ENCODE measurements at regions not wholly inside any gene's neighbourhood (a gene's known extent, or its start where the extent isn't known, plus 50 kb on each side); places are given as distances from the start of the nearest gene placed in this dataset.

DNA sequence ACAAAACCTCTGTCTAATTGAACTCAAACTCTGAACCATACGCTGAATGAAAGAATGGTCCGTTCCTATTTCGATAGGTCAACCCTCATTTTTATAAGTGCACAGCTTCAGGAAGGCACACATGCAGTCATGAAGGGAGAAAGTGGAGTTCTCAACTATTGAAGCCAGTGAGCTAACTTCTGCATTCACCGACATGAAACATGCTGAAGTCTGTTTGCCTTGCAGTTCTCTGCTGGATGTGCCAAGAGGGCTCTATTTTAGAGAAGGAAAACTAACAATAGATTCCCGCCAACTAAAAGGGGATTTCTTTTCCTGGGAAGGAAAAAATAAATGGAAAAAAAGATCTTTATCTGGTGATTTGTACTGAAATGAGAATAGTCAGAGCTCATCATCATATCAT lies 191.0 kb upstream of the PLEKHG7 start:
- TF ChIP-seq, protein P1, sequence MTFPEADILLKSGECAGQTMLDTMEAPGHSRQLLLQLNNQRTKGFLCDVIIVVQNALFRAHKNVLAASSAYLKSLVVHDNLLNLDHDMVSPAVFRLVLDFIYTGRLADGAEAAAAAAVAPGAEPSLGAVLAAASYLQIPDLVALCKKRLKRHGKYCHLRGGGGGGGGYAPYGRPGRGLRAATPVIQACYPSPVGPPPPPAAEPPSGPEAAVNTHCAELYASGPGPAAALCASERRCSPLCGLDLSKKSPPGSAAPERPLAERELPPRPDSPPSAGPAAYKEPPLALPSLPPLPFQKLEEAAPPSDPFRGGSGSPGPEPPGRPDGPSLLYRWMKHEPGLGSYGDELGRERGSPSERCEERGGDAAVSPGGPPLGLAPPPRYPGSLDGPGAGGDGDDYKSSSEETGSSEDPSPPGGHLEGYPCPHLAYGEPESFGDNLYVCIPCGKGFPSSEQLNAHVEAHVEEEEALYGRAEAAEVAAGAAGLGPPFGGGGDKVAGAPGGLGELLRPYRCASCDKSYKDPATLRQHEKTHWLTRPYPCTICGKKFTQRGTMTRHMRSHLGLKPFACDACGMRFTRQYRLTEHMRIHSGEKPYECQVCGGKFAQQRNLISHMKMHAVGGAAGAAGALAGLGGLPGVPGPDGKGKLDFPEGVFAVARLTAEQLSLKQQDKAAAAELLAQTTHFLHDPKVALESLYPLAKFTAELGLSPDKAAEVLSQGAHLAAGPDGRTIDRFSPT (tag by site-specific recombination; IDR thresholded peaks at IDR 0.05): no peak
- TF ChIP-seq ZNF133 (tag by site-specific recombination; IDR thresholded peaks at IDR 0.05): no peak
- TF ChIP-seq ZEB2 (tag by site-specific recombination; IDR thresholded peaks at IDR 0.05): no peak
- no peak for TF ChIP-seq ZNF529 (tag by site-specific recombination; IDR thresholded peaks at IDR 0.05; ENCODE audit: insufficient replicate concordance)
- no peak for TF ChIP-seq KLF9 (tag by site-specific recombination; IDR thresholded peaks at IDR 0.05; ENCODE audit: low read depth)
- TF ChIP-seq ZNF112 (tag by site-specific recombination; IDR thresholded peaks at IDR 0.05): no peak
- TF ChIP-seq ZNF416 (tag by site-specific recombination; IDR thresholded peaks at IDR 0.05): no peak
- no peak for TF ChIP-seq ZNF24 (tag by site-specific recombination; IDR thresholded peaks at IDR 0.05)
- POLR2A ChIA-PET: no interaction called here
- Histone ChIP-seq H3K4me1 (ENCODE audit: control insufficient read depth, insufficient read depth, low read length) (no peaks in the 10 kb centered on the region), H3K9me3 (ENCODE audit: control insufficient read depth, insufficient read depth, low read depth, low read length) (no peaks in the 10 kb centered on the region), H3K36me3 (ENCODE audit: control insufficient read depth in 2 of 2, insufficient read depth in 1 of 2, low read length in 2 of 2) (no peaks in the 10 kb centered on the region), H3K27ac (ENCODE audit: extremely low read depth, low read depth, low read length) (no peak overlapping the region), H3K4me3 (ENCODE audit: low read depth, low read length) (no peak overlapping the region)
- CTCF ChIA-PET: interaction anchor here (0.9 kb wide), 1 partner anchor 57 kb away, joined by 3 read pairs; no protein-coding TSS in a partner anchor

DNA sequence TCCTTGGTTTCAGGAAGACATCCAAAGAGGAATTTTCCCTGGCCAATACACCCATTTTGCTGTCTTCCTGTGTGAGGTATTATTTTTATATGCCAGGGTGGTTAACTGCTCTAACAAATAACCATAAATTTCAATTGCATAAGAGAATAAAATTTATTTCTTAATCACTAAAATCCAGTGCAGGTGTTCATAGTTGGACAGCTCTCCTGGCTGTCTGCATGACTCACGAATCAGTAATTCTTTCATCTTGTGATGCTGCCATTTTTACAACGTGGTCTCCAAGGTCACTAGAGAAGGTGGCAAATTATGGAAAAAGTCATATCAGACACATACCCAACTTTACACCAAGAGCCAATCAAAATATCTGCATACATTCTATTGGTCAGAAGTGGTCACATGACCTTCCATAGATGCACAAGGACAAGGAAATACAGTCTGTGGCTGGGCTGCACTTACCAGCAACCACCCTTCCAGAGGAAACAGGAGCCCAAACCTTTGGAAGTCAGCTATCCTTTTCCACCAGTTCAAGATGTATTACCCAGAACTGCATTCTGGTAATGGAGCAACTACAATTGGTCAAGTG lies 193.5 kb upstream of the PLEKHG7 start:
- H3K36me3 ChIP-seq (ENCODE audit: control insufficient read depth in 2 of 2, insufficient read depth in 1 of 2, low read length in 2 of 2): no peaks in the 10 kb centered on the region
- no peaks in the 10 kb centered on the region for H3K4me1 ChIP-seq (ENCODE audit: control insufficient read depth, insufficient read depth, low read length)
- ChIA-PET POLR2A (no interaction called here), CTCF (no interaction called here)
- H3K4me3 ChIP-seq (ENCODE audit: low read depth, low read length): no peak overlapping the region
- H3K27ac ChIP-seq (ENCODE audit: extremely low read depth, low read depth, low read length): no peak overlapping the region
- no peaks in the 10 kb centered on the region for H3K9me3 ChIP-seq (ENCODE audit: control insufficient read depth, insufficient read depth, low read depth, low read length)
- TF ChIP-seq TCF7L2 (IDR thresholded peaks at IDR 0.05; ENCODE audit: borderline replicate concordance, low read depth, low read length) (no peak), ZBTB7A (tag by site-specific recombination; IDR thresholded peaks at IDR 0.05; ENCODE audit: low read depth) (no peak), ZEB2 (tag by site-specific recombination; IDR thresholded peaks at IDR 0.05) (no peak), ZNF792 (tag by site-specific recombination; IDR thresholded peaks at IDR 0.05) (no peak), ZSCAN16 (tag by site-specific recombination; IDR thresholded peaks at IDR 0.05) (no peak), ZFP37 (tag by site-specific recombination; IDR thresholded peaks at IDR 0.05) (no peak), ZNF184 (tag by site-specific recombination; IDR thresholded peaks at IDR 0.05) (no peak), ZNF629 (tag by site-specific recombination; IDR thresholded peaks at IDR 0.05) (no peak), ZNF155 (tag by site-specific recombination; IDR thresholded peaks at IDR 0.05) (no peak), ZNF37A (tag by site-specific recombination; IDR thresholded peaks at IDR 0.05) (no peak), ZNF23 (tag by site-specific recombination; IDR thresholded peaks at IDR 0.05; ENCODE audit: borderline replicate concordance) (no peak)
- TF ChIP-seq, protein P2, sequence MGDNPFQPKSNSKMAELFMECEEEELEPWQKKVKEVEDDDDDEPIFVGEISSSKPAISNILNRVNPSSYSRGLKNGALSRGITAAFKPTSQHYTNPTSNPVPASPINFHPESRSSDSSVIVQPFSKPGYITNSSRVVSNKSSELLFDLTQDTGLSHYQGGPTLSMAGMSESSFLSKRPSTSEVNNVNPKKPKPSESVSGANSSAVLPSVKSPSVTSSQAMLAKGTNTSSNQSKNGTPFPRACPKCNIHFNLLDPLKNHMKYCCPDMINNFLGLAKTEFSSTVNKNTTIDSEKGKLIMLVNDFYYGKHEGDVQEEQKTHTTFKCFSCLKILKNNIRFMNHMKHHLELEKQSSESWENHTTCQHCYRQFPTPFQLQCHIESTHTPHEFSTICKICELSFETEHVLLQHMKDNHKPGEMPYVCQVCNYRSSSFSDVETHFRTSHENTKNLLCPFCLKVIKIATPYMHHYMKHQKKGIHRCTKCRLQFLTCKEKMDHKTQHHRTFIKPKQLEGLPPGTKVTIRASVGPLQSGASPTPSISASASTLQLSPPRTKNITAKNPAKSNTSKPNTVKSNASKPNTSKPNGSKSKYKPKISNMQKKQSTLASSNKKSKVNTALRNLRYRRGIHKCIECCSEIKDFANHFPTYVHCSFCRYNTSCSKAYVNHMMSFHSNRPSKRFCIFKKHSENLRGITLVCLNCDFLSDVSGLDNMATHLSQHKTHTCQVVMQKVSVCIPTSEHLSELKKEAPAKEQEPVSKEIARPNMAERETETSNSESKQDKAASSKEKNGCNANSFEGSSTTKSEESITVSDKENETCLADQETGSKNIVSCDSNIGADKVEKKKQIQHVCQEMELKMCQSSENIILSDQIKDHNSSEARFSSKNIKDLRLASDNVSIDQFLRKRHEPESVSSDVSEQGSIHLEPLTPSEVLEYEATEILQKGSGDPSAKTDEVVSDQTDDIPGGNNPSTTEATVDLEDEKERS (tag by site-specific recombination; IDR thresholded peaks at IDR 0.05): no peak
- TF ChIP-seq, protein P3, sequence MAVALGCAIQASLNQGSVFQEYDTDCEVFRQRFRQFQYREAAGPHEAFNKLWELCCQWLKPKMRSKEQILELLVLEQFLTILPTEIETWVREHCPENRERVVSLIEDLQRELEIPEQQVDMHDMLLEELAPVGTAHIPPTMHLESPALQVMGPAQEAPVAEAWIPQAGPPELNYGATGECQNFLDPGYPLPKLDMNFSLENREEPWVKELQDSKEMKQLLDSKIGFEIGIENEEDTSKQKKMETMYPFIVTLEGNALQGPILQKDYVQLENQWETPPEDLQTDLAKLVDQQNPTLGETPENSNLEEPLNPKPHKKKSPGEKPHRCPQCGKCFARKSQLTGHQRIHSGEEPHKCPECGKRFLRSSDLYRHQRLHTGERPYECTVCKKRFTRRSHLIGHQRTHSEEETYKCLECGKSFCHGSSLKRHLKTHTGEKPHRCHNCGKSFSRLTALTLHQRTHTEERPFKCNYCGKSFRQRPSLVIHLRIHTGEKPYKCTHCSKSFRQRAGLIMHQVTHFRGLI (tag by site-specific recombination; IDR thresholded peaks at IDR 0.05): no peak
- TF ChIP-seq, protein P4, sequence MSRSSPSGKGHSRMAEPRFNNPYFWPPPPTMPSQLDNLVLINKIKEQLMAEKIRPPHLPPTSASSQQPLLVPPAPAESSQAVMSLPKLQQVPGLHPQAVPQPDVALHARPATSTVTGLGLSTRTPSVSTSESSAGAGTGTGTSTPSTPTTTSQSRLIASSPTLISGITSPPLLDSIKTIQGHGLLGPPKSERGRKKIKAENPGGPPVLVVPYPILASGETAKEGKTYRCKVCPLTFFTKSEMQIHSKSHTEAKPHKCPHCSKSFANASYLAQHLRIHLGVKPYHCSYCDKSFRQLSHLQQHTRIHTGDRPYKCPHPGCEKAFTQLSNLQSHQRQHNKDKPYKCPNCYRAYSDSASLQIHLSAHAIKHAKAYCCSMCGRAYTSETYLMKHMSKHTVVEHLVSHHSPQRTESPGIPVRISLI (tag by site-specific recombination; IDR thresholded peaks at IDR 0.05): no peak
- TF ChIP-seq, protein P5, sequence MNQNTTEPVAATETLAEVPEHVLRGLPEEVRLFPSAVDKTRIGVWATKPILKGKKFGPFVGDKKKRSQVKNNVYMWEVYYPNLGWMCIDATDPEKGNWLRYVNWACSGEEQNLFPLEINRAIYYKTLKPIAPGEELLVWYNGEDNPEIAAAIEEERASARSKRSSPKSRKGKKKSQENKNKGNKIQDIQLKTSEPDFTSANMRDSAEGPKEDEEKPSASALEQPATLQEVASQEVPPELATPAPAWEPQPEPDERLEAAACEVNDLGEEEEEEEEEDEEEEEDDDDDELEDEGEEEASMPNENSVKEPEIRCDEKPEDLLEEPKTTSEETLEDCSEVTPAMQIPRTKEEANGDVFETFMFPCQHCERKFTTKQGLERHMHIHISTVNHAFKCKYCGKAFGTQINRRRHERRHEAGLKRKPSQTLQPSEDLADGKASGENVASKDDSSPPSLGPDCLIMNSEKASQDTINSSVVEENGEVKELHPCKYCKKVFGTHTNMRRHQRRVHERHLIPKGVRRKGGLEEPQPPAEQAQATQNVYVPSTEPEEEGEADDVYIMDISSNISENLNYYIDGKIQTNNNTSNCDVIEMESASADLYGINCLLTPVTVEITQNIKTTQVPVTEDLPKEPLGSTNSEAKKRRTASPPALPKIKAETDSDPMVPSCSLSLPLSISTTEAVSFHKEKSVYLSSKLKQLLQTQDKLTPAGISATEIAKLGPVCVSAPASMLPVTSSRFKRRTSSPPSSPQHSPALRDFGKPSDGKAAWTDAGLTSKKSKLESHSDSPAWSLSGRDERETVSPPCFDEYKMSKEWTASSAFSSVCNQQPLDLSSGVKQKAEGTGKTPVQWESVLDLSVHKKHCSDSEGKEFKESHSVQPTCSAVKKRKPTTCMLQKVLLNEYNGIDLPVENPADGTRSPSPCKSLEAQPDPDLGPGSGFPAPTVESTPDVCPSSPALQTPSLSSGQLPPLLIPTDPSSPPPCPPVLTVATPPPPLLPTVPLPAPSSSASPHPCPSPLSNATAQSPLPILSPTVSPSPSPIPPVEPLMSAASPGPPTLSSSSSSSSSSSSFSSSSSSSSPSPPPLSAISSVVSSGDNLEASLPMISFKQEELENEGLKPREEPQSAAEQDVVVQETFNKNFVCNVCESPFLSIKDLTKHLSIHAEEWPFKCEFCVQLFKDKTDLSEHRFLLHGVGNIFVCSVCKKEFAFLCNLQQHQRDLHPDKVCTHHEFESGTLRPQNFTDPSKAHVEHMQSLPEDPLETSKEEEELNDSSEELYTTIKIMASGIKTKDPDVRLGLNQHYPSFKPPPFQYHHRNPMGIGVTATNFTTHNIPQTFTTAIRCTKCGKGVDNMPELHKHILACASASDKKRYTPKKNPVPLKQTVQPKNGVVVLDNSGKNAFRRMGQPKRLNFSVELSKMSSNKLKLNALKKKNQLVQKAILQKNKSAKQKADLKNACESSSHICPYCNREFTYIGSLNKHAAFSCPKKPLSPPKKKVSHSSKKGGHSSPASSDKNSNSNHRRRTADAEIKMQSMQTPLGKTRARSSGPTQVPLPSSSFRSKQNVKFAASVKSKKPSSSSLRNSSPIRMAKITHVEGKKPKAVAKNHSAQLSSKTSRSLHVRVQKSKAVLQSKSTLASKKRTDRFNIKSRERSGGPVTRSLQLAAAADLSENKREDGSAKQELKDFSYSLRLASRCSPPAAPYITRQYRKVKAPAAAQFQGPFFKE (tag by site-specific recombination; IDR thresholded peaks at IDR 0.05; ENCODE audit: borderline replicate concordance): no peak
